ENCODE measurements at regions not wholly inside any gene's neighbourhood (a gene's known extent, or its start where the extent isn't known, plus 50 kb on each side); places are given as distances from the start of the nearest gene placed in this dataset.

DNA sequence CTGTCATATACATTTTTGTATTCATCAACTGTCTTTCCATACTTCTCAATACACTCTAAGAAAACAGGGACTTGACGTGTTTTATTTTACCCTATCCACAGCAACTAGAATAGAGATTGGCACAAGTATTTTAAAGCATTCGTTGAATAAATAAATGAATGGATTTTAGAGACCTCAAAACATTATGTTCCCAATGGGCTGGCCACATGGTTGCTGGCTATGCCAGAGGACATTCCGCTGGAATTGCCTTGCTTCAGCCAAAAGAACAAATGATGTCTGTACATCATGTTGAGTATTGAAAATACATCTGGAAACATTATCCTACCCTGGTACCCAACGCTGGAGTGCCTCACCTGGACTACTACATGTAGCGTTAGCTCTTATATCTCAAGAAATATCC lies 132.8 kb upstream of the RAP1B start:
- Histone ChIP-seq H3K36me3 (ENCODE audit: control insufficient read depth in 2 of 3, insufficient read depth in 3 of 3, low read length in 3 of 3) (no peaks in the 10 kb centered on the region), H3K27ac (ENCODE audit: low read depth in 2 of 2, low read length in 2 of 2) (no peak overlapping the region), H3K9me3 (ENCODE audit: control insufficient read depth in 2 of 3, insufficient read depth in 1 of 3, low read length in 3 of 3) (no peaks in the 10 kb centered on the region), H3K9ac (ENCODE audit: low read length in 3 of 3) (no peak overlapping the region), H3K4me1 (ENCODE audit: control insufficient read depth in 2 of 3, insufficient read depth in 2 of 3, low read depth in 1 of 3, low read length in 3 of 3) (no peaks in the 10 kb centered on the region), H3K4me3 (ENCODE audit: low read length in 3 of 3) (no peak overlapping the region), H3K27me3 (ENCODE audit: control insufficient read depth, insufficient read depth, low read length) (no peaks in the 10 kb centered on the region)
- FAIRE-seq (no peak), DNase-seq (no peak)
- intact Hi-C loops (cut with DNase I) = no loop called here
- TF ChIP-seq, protein P1, sequence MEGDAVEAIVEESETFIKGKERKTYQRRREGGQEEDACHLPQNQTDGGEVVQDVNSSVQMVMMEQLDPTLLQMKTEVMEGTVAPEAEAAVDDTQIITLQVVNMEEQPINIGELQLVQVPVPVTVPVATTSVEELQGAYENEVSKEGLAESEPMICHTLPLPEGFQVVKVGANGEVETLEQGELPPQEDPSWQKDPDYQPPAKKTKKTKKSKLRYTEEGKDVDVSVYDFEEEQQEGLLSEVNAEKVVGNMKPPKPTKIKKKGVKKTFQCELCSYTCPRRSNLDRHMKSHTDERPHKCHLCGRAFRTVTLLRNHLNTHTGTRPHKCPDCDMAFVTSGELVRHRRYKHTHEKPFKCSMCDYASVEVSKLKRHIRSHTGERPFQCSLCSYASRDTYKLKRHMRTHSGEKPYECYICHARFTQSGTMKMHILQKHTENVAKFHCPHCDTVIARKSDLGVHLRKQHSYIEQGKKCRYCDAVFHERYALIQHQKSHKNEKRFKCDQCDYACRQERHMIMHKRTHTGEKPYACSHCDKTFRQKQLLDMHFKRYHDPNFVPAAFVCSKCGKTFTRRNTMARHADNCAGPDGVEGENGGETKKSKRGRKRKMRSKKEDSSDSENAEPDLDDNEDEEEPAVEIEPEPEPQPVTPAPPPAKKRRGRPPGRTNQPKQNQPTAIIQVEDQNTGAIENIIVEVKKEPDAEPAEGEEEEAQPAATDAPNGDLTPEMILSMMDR (IDR thresholded peaks at IDR 0.05; ENCODE audit: borderline replicate concordance, extremely low read depth, insufficient read depth) = no peak

DNA sequence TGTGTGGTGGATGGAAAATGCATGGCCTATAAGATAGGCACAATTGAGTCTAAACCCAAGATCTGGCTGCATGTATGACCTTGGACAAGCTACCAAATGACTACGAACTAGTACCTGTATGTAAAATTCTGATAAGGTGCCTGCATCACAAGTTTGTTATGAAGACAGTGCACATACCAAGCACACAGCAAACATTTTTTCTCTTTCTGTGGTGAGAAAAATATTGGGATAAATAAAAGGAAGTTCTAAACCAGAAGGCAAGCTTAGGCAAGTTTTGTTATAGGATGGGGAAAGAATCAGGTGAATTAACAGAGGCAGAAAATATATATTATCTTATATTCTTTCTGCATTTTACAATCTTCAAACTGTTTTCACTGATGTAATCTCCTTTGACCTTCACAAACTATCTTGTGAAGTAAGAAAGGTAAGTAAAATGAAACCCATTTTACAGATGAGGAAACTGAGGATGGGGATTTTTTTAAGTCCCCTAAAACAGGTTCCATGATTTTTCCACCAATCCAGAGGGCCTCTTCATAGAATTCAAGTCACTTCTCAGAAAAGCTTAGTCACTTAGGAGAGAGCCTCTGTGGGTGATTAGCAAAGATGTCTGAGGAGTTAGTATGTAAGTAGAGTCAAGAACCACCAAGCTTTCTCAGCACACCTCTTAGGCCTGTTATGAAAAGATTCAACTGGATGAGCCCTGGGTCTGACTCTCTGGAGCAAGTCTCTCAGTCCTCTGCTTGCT lies 132.0 kb upstream of the RAP1B start:
- intact Hi-C loops (cut with DNase I) = no loop called here
- no peak overlapping the region for H3K4me3 ChIP-seq (ENCODE audit: low read length in 3 of 3)
- H3K27me3 ChIP-seq (ENCODE audit: control insufficient read depth, insufficient read depth, low read length) = no peaks in the 10 kb centered on the region
- H3K27ac ChIP-seq (ENCODE audit: low read depth in 2 of 2, low read length in 2 of 2) = no peak overlapping the region
- H3K9ac ChIP-seq (ENCODE audit: low read length in 3 of 3) = no peak overlapping the region
- no peaks in the 10 kb centered on the region for H3K4me1 ChIP-seq (ENCODE audit: control insufficient read depth in 2 of 3, insufficient read depth in 2 of 3, low read depth in 1 of 3, low read length in 3 of 3)
- no peak for DNase-seq
- TF ChIP-seq, protein P1 (IDR thresholded peaks at IDR 0.05; ENCODE audit: borderline replicate concordance, extremely low read depth, insufficient read depth) = no peak
- no peaks in the 10 kb centered on the region for H3K36me3 ChIP-seq (ENCODE audit: control insufficient read depth in 2 of 3, insufficient read depth in 3 of 3, low read length in 3 of 3)
- FAIRE-seq = no peak
- no peaks in the 10 kb centered on the region for H3K9me3 ChIP-seq (ENCODE audit: control insufficient read depth in 2 of 3, insufficient read depth in 1 of 3, low read length in 3 of 3)

DNA sequence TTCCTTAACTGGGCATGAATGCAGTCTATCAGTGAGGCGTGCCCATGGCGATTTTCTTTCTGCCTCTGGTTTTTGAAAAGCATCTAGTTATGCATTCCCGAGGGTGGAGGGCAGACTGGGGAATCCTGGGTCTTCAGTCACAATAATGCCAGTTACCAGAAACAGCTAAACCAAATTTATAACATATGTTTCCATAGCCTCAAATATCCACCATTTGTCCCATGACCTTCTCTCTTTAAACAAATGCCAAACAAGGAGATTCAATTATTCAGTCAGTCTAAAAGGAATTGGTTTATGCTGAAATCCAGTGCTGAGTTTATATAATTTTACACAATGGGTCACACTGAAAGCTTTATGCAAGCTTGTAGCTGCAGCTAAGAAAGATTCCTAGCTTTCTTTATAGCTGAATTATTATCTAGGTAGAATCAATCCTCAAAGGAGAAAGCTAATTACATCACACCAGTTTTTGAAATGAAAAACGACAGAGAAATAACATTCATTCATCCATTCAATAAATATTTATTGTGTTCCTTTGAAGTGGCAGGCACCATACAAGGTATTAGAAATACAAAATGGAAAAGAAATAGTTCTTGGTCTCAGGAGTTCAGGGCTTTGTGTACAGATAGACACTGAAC lies 131.3 kb upstream of the RAP1B start:
- intact Hi-C loops (cut with DNase I) = no loop called here
- Histone ChIP-seq H3K4me3 (ENCODE audit: low read length in 3 of 3) (no peak overlapping the region), H3K36me3 (ENCODE audit: control insufficient read depth in 2 of 3, insufficient read depth in 3 of 3, low read length in 3 of 3) (no peaks in the 10 kb centered on the region), H3K4me1 (ENCODE audit: control insufficient read depth in 2 of 3, insufficient read depth in 2 of 3, low read depth in 1 of 3, low read length in 3 of 3) (no peaks in the 10 kb centered on the region), H3K9me3 (ENCODE audit: control insufficient read depth in 2 of 3, insufficient read depth in 1 of 3, low read length in 3 of 3) (no peaks in the 10 kb centered on the region), H3K27me3 (ENCODE audit: control insufficient read depth, insufficient read depth, low read length) (no peaks in the 10 kb centered on the region), H3K27ac (ENCODE audit: low read depth in 2 of 2, low read length in 2 of 2) (no peak overlapping the region), H3K9ac (ENCODE audit: low read length in 3 of 3) (no peak overlapping the region)
- DNase-seq = no peak
- TF ChIP-seq, protein P1 (IDR thresholded peaks at IDR 0.05; ENCODE audit: borderline replicate concordance, extremely low read depth, insufficient read depth) = no peak
- FAIRE-seq = no peak
